ENCODE measurements at regions not wholly inside any gene's neighbourhood (a gene's known extent, or its start where the extent isn't known, plus 50 kb on each side); places are given as distances from the start of the nearest gene placed in this dataset.

- DNase-seq = no peak
- no peaks in the 10 kb centered on the region for H3K4me1 Mint-ChIP-seq
- peaks cover 27% of the 10 kb centered on the region in 2 donors for H3K9me3 Mint-ChIP-seq
- no peak overlapping the region for H3K4me3 Mint-ChIP-seq
- no peak for ATAC-seq
- no peaks in the 10 kb centered on the region for H3K27me3 Mint-ChIP-seq
- H3K27ac Mint-ChIP-seq = no peak overlapping the region
Observed at GRCh38 chr5:26148569-26149107, 889.7 kb downstream of the CDH9 start.

- H3K27ac Mint-ChIP-seq = no peak overlapping the region
- H3K4me1 Mint-ChIP-seq = no peaks in the 10 kb centered on the region
- ATAC-seq (no peak), DNase-seq (no peak)
- H3K9me3 Mint-ChIP-seq = peaks cover 0 to 4% of the 10 kb centered on the region in 2 donors
- H3K27me3 Mint-ChIP-seq = no peaks in the 10 kb centered on the region
- no peak overlapping the region for H3K4me3 Mint-ChIP-seq
Observed at GRCh38 chr5:26143259-26143658, 895.1 kb downstream of the CDH9 start.

- Mint-ChIP-seq H3K27ac (no peak overlapping the region), H3K27me3 (no peaks in the 10 kb centered on the region), H3K4me3 (no peak overlapping the region), H3K4me1 (no peaks in the 10 kb centered on the region), H3K9me3 (peaks cover 6 to 7% of the 10 kb centered on the region in 2 donors)
- ATAC-seq = no peak
- DNase-seq = no peak
Observed at GRCh38 chr5:26121338-26121737, 917.0 kb downstream of the CDH9 start.

- DNase-seq = no peak
- no peak for ATAC-seq
- Mint-ChIP-seq H3K27me3 (no peaks in the 10 kb centered on the region), H3K9me3 (peaks cover 10 to 19% of the 10 kb centered on the region in 2 donors), H3K27ac (no peak overlapping the region), H3K4me1 (no peaks in the 10 kb centered on the region), H3K4me3 (no peak overlapping the region)
Observed at GRCh38 chr5:26104175-26104574, 934.2 kb downstream of the CDH9 start.

GRCh38 chr5:26060212-26060611 lies 978.2 kb downstream of the CDH9 start:
- Mint-ChIP-seq H3K9me3 (peaks cover 23 to 25% of the 10 kb centered on the region in 2 donors), H3K4me3 (no peak overlapping the region), H3K27ac (no peak overlapping the region), H3K27me3 (no peaks in the 10 kb centered on the region), H3K4me1 (no peaks in the 10 kb centered on the region)
- DNase-seq (no peak), ATAC-seq (no peak)

GRCh38 chr5:26054594-26054993 lies 983.8 kb downstream of the CDH9 start:
- no peak for ATAC-seq
- Mint-ChIP-seq H3K27me3 (no peaks in the 10 kb centered on the region), H3K4me1 (no peaks in the 10 kb centered on the region), H3K9me3 (peaks cover 36 to 42% of the 10 kb centered on the region in 2 donors), H3K4me3 (no peak overlapping the region), H3K27ac (no peak overlapping the region)
- DNase-seq = no peak

GRCh38 chr5:26034813-26035212 lies 1003.6 kb downstream of the CDH9 start:
- DNase-seq (no peak), ATAC-seq (no peak)
- Mint-ChIP-seq H3K4me1 (no peaks in the 10 kb centered on the region), H3K27me3 (no peaks in the 10 kb centered on the region), H3K27ac (no peak overlapping the region), H3K9me3 (peaks cover 5 to 15% of the 10 kb centered on the region in 2 donors), H3K4me3 (no peak overlapping the region)

- peaks cover 0 to 9% of the 10 kb centered on the region in 2 donors for H3K9me3 Mint-ChIP-seq
- ATAC-seq (no peak), DNase-seq (no peak)
- no peaks in the 10 kb centered on the region for H3K27me3 Mint-ChIP-seq
- no peaks in the 10 kb centered on the region for H3K4me1 Mint-ChIP-seq
- no peak overlapping the region for H3K4me3 Mint-ChIP-seq
- H3K27ac Mint-ChIP-seq = no peak overlapping the region
Observed at GRCh38 chr5:26031481-26031880, 1006.9 kb downstream of the CDH9 start.

- Mint-ChIP-seq H3K4me1 (no peaks in the 10 kb centered on the region), H3K9me3 (no peaks in the 10 kb centered on the region), H3K27ac (no peak overlapping the region), H3K27me3 (no peaks in the 10 kb centered on the region), H3K4me3 (no peak overlapping the region)
- no peak for ATAC-seq
- DNase-seq = no peak
Observed at GRCh38 chr5:26026044-26026443, 1012.3 kb downstream of the CDH9 start.

- Mint-ChIP-seq H3K27me3 (no peaks in the 10 kb centered on the region), H3K27ac (no peak overlapping the region), H3K4me3 (no peak overlapping the region), H3K4me1 (no peaks in the 10 kb centered on the region), H3K9me3 (no peaks in the 10 kb centered on the region)
- DNase-seq (no peak), ATAC-seq (no peak)
Observed at GRCh38 chr5:26024774-26025173, 1013.6 kb downstream of the CDH9 start.

- Mint-ChIP-seq H3K9me3 (no peaks in the 10 kb centered on the region), H3K27ac (no peak overlapping the region)
- DNase-seq = no peak
Observed at GRCh38 chr5:26023361-26023760, 1015.0 kb downstream of the CDH9 start.

GRCh38 chr5:26014206-26014605 lies 1024.2 kb downstream of the CDH9 start:
- H3K9me3 Mint-ChIP-seq = peaks cover 12 to 14% of the 10 kb centered on the region in 2 donors
- no peak for DNase-seq
- H3K27ac Mint-ChIP-seq = no peak overlapping the region
- H3K4me1 Mint-ChIP-seq = no peaks in the 10 kb centered on the region
- H3K4me3 Mint-ChIP-seq = no peak overlapping the region
- H3K27me3 Mint-ChIP-seq = no peaks in the 10 kb centered on the region
- no peak for ATAC-seq

More at GRCh38 chr5:26023361-26023760, 1015.0 kb downstream of the CDH9 start:
- Mint-ChIP-seq H3K27me3 (no peaks in the 10 kb centered on the region), H3K4me3 (no peak overlapping the region), H3K4me1 (no peaks in the 10 kb centered on the region)
- no peak for ATAC-seq

- no peaks in the 10 kb centered on the region for H3K4me1 Mint-ChIP-seq
- no peaks in the 10 kb centered on the region for H3K27me3 Mint-ChIP-seq
- peaks cover 12 to 18% of the 10 kb centered on the region in 2 donors for H3K9me3 Mint-ChIP-seq
- no peak for DNase-seq
- H3K27ac Mint-ChIP-seq = no peak overlapping the region
- H3K4me3 Mint-ChIP-seq = no peak overlapping the region
- ATAC-seq = no peak
Observed at GRCh38 chr5:26012078-26012477, 1026.3 kb downstream of the CDH9 start.

- no peak overlapping the region for H3K4me3 Mint-ChIP-seq
- peaks cover 14 to 21% of the 10 kb centered on the region in 2 donors for H3K9me3 Mint-ChIP-seq
- no peaks in the 10 kb centered on the region for H3K27me3 Mint-ChIP-seq
- H3K4me1 Mint-ChIP-seq = no peaks in the 10 kb centered on the region
- DNase-seq (no peak), ATAC-seq (no peak)
- no peak overlapping the region for H3K27ac Mint-ChIP-seq
Observed at GRCh38 chr5:26009742-26010141, 1028.6 kb downstream of the CDH9 start.

GRCh38 chr5:26003966-26004365 lies 1034.4 kb downstream of the CDH9 start:
- H3K4me1 Mint-ChIP-seq = no peaks in the 10 kb centered on the region
- ATAC-seq = no peak

GRCh38 chr5:25995209-25995608 lies 1043.2 kb downstream of the CDH9 start:
- Mint-ChIP-seq H3K27ac (no peak overlapping the region), H3K4me1 (no peaks in the 10 kb centered on the region), H3K27me3 (no peaks in the 10 kb centered on the region), H3K9me3 (peaks cover 5 to 7% of the 10 kb centered on the region in 2 donors), H3K4me3 (no peak overlapping the region)
- DNase-seq (no peak), ATAC-seq (no peak)

More at GRCh38 chr5:26003966-26004365, 1034.4 kb downstream of the CDH9 start:
- H3K27ac Mint-ChIP-seq = no peak overlapping the region
- H3K9me3 Mint-ChIP-seq = peaks cover 11 to 14% of the 10 kb centered on the region in 2 donors
- DNase-seq = no peak
- no peak overlapping the region for H3K4me3 Mint-ChIP-seq
- no peaks in the 10 kb centered on the region for H3K27me3 Mint-ChIP-seq

- Mint-ChIP-seq H3K27ac (no peak overlapping the region), H3K27me3 (no peaks in the 10 kb centered on the region), H3K9me3 (peaks cover 7 to 10% of the 10 kb centered on the region in 2 donors), H3K4me3 (no peak overlapping the region), H3K4me1 (no peaks in the 10 kb centered on the region)
- ATAC-seq (no peak), DNase-seq (no peak)
Observed at GRCh38 chr5:25993701-25994100, 1044.7 kb downstream of the CDH9 start.
